ENCODE measurements at regions not wholly inside any gene's neighbourhood (a gene's known extent, or its start where the extent isn't known, plus 50 kb on each side); places are given as distances from the start of the nearest gene placed in this dataset.

DNA sequence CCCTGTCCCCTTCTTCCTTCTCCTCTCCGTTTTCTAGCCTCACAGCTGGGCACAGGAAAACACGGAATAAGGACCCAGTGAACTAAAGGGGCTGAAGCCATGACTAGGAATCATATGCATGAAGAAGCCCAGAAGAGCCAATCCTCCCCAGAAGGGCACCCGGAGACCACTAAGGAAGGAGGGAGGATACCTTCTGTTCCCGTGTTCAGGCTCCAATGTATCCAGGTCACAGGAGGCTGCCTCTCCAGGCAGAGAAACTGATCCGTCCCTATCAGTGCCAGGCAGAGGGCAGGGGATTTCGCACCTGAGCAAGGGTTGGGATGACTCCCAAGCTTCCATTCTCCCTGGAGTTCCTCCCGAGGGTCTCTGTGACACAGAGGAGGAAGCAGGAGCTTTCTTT is 246.6 kb downstream of the SNX10 start:
- Histone ChIP-seq H2BK20ac (ENCODE audit: low read length) (no peak overlapping the region), H4K20me1 (replicated peaks in 1 of 2; ENCODE audit: control insufficient read depth in 1 of 2, insufficient read depth in 2 of 2, low read length in 2 of 2) (no peaks in the 10 kb centered on the region), H2AK5ac (ENCODE audit: low read depth, low read length) (no peak overlapping the region), H2AFZ (ENCODE audit: low read length) (no peak overlapping the region), H4K8ac (ENCODE audit: extremely low read depth, insufficient read depth, low read length) (no peak overlapping the region), H3K9ac (replicated peaks in 1 of 4; ENCODE audit: extremely low read depth in 1 of 4, low read depth in 3 of 4, low read length in 3 of 4) (no peak overlapping the region), H2BK120ac (replicated peaks; ENCODE audit: low read depth, low read length) (no peak overlapping the region), H4K5ac (ENCODE audit: insufficient read length, low read depth, low read length) (no peak overlapping the region), H3K79me2 (ENCODE audit: control insufficient read depth in 1 of 2, insufficient read depth in 2 of 2, low read length in 2 of 2) (no peaks in the 10 kb centered on the region), H2BK12ac (ENCODE audit: low read depth, low read length) (no peak overlapping the region), H3K18ac (ENCODE audit: extremely low read depth, low read length) (no peak overlapping the region), H3K56ac (replicated peaks; ENCODE audit: insufficient read length, low read depth, low read length) (no peak overlapping the region), H3K4me1 (replicated peaks in 1 of 4; ENCODE audit: control insufficient read depth in 3 of 4, insufficient read depth in 4 of 4, low read length in 3 of 4) (peaks cover 0 to 3% (median 0%) of the 10 kb centered on the region in 4 experiments; a peak in 1 of 7 replicates), H3K14ac (ENCODE audit: insufficient read length) (no peak overlapping the region), H3K4me2 (ENCODE audit: insufficient read depth in 1 of 2, low read depth in 2 of 2, low read length in 2 of 2) (no peak overlapping the region), H3K4ac (replicated peaks; ENCODE audit: insufficient read length, low read depth, low read length) (no peak overlapping the region), H3K23ac (ENCODE audit: insufficient read length) (no peak overlapping the region), H3K23me2 (ENCODE audit: low read depth, low read length) (no peaks in the 10 kb centered on the region), H3K27me3 (replicated peaks in 1 of 4; ENCODE audit: control insufficient read depth in 3 of 4, extremely low read depth in 1 of 4, insufficient read depth in 3 of 4, low read length in 3 of 4) (peaks cover 0 to 1% (median 0%) of the 10 kb centered on the region in 4 experiments; a peak in 1 of 7 replicates), H3K36me3 (ENCODE audit: control insufficient read depth in 2 of 4, insufficient read depth in 4 of 4, low read length in 3 of 4) (no peaks in the 10 kb centered on the region), H3K79me1 (ENCODE audit: low read depth, low read length) (no peaks in the 10 kb centered on the region), H3K9me3 (ENCODE audit: insufficient read depth in 2 of 2, low read depth in 1 of 2, low read length in 1 of 2) (no peaks in the 10 kb centered on the region), H4K91ac (replicated peaks; ENCODE audit: insufficient read length, low read length) (no peak overlapping the region), H2BK15ac (ENCODE audit: low read length) (no peak overlapping the region), H2BK5ac (ENCODE audit: low read depth, low read length) (no peak overlapping the region), H3K27ac (ENCODE audit: low read depth, low read length) (no peak overlapping the region), H3K4me3 (ENCODE audit: extremely low read depth in 1 of 4, insufficient read depth in 2 of 4, low read depth in 3 of 4, low read length in 4 of 4) (no peak overlapping the region)
- POLR2A ChIA-PET (ENCODE audit: partially characterized antibody) = no interaction called here
- DNase-seq (ENCODE audit: low read depth in 1 of 2, low spot score in 2 of 2) = no peak
- WGBS, 2 experiments (ENCODE audit: extremely low coverage in 1 of 2, insufficient coverage in 1 of 2, insufficient read length in 1 of 2, insufficient replicate concordance in 2 of 2, low coverage in 1 of 2, low lambda C conversion rate in 2 of 2, missing lambda C conversion rate in 1 of 2) = 76% methylated on average over 6 of the region's 7 CpGs; no CpG with 5 or more reads in 1 of the 2 experiments
- CTCF ChIA-PET (ENCODE audit: partially characterized antibody) = interaction anchor here (0.6 to 0.8 kb wide), 2 partner anchors 156 to 161 kb away, joined by 3 to 4 read pairs; no protein-coding TSS in a partner anchor
- TF ChIP-seq, protein P1, sequence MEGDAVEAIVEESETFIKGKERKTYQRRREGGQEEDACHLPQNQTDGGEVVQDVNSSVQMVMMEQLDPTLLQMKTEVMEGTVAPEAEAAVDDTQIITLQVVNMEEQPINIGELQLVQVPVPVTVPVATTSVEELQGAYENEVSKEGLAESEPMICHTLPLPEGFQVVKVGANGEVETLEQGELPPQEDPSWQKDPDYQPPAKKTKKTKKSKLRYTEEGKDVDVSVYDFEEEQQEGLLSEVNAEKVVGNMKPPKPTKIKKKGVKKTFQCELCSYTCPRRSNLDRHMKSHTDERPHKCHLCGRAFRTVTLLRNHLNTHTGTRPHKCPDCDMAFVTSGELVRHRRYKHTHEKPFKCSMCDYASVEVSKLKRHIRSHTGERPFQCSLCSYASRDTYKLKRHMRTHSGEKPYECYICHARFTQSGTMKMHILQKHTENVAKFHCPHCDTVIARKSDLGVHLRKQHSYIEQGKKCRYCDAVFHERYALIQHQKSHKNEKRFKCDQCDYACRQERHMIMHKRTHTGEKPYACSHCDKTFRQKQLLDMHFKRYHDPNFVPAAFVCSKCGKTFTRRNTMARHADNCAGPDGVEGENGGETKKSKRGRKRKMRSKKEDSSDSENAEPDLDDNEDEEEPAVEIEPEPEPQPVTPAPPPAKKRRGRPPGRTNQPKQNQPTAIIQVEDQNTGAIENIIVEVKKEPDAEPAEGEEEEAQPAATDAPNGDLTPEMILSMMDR (IDR thresholded peaks at IDR 0.05; ENCODE audit: control extremely low read depth in 1 of 3, insufficient read depth in 1 of 3, low read depth in 1 of 3, low read length in 3 of 3) = no peak
- TF ChIP-seq, protein P2, sequence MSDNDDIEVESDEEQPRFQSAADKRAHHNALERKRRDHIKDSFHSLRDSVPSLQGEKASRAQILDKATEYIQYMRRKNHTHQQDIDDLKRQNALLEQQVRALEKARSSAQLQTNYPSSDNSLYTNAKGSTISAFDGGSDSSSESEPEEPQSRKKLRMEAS (IDR thresholded peaks at IDR 0.05) = no peak
- TF ChIP-seq, protein P3, sequence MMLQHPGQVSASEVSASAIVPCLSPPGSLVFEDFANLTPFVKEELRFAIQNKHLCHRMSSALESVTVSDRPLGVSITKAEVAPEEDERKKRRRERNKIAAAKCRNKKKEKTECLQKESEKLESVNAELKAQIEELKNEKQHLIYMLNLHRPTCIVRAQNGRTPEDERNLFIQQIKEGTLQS (IDR thresholded peaks at IDR 0.05; ENCODE audit: insufficient read depth, low read depth, low read length) = no peak
- TF ChIP-seq POU5F1 (IDR thresholded peaks at IDR 0.05; ENCODE audit: low read depth, low read length) (no peak), ASH2L (IDR thresholded peaks at IDR 0.05; ENCODE audit: low read length) (no peak)
- TF ChIP-seq, protein P4, sequence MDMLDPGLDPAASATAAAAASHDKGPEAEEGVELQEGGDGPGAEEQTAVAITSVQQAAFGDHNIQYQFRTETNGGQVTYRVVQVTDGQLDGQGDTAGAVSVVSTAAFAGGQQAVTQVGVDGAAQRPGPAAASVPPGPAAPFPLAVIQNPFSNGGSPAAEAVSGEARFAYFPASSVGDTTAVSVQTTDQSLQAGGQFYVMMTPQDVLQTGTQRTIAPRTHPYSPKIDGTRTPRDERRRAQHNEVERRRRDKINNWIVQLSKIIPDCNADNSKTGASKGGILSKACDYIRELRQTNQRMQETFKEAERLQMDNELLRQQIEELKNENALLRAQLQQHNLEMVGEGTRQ (IDR thresholded peaks at IDR 0.05; ENCODE audit: low read length) = no peak
- no peak for FAIRE-seq
